ENCODE measurements at regions not wholly inside any gene's neighbourhood (a gene's known extent, or its start where the extent isn't known, plus 50 kb on each side); places are given as distances from the start of the nearest gene placed in this dataset.

DNA sequence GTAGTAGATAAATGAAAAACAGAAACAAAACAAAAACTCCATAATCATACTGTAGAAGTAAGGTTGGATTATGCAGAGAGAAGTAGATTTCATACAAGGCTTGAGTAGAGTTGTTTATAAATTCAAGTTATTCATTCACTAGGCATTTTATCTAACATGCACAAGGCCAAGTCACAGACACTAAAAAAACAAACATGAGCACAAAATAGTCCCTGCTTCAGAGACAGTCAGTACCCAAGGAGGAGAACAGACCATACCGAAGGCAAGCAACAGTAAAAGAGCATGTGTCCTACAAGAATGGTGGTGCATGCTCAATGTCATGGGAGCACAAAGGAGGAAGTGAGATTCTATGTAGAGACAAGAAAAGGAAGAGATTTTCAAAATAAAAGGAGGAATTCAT, 796.5 kb upstream of the LRRC4C start:
- WGBS, 2 donors, result 67 to 70% methylated on average over 1 of the region's 1 CpG
- H3K36me3 ChIP-seq, result no peaks in the 10 kb centered on the region
- H3K27ac ChIP-seq, result no peak overlapping the region
- H3K27me3 ChIP-seq, result no peaks in the 10 kb centered on the region
- no peak overlapping the region for H3K4me3 ChIP-seq
- no peak for DNase-seq
- TF ChIP-seq POLR2A (IDR thresholded peaks at IDR 0.05) (no peak), CTCF (IDR thresholded peaks at IDR 0.05) (no peak)
- H3K9me3 ChIP-seq, result peaks cover 0 to 4% (median 3%) of the 10 kb centered on the region in 3 donors
- no peaks in the 10 kb centered on the region for H3K4me1 ChIP-seq
- intact Hi-C loops (cut with DNase I), result no loop called here

- TF ChIP-seq CTCF (IDR thresholded peaks at IDR 0.05) (no peak), POLR2A (IDR thresholded peaks at IDR 0.05) (no peak)
- H3K4me1 ChIP-seq, result no peaks in the 10 kb centered on the region
- no peaks in the 10 kb centered on the region for H3K27me3 ChIP-seq
- no peak overlapping the region for H3K4me3 ChIP-seq
- DNase-seq, result no peak
- H3K9me3 ChIP-seq, result peaks cover 0 to 4% (median 0%) of the 10 kb centered on the region in 3 donors
- no peak overlapping the region for H3K27ac ChIP-seq
- intact Hi-C loops (cut with DNase I), result no loop called here
- H3K36me3 ChIP-seq, result no peaks in the 10 kb centered on the region
- 35 to 41% methylated on average over 2 of the region's 2 CpGs for WGBS, 2 donors
These were observed 798.1 kb upstream of the LRRC4C start for GRCh38 chr11:42257534-42257933.

DNA sequence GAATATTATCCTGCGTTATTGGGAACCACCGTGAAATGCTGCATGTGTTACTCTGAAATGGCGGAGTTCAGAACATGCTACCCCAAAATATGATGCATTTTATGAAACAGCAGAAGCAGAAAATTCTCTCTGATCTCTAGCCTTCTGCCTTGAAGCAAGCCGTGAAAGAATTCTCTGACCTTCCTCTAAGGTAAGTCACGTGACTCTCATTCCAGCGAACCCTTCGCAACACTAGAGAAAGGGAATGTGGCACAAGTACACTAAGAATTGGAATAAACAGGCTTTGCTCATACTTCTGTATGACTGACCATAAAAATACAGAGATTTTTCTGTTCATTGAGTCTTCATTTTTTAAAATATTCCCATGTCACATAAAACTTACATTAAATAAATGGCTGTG, 805.6 kb upstream of the LRRC4C start:
- no peaks in the 10 kb centered on the region for H3K36me3 ChIP-seq
- no peak for DNase-seq
- no peaks in the 10 kb centered on the region for H3K4me1 ChIP-seq
- no peaks in the 10 kb centered on the region for H3K27me3 ChIP-seq
- WGBS, 2 donors, result 78 to 81% methylated on average over 7 of the region's 7 CpGs
- no peak overlapping the region for H3K27ac ChIP-seq
- no peak overlapping the region for H3K4me3 ChIP-seq
- peaks cover 0 to 1% (median 0%) of the 10 kb centered on the region in 3 donors for H3K9me3 ChIP-seq
- intact Hi-C loops (cut with DNase I), result no loop called here
- TF ChIP-seq CTCF (IDR thresholded peaks at IDR 0.05) (no peak), POLR2A (IDR thresholded peaks at IDR 0.05) (no peak)

- Histone ChIP-seq H3K4me1 (no peaks in the 10 kb centered on the region), H3K27me3 (no peaks in the 10 kb centered on the region), H3K9me3 (peaks cover 0 to 19% (median 0%) of the 10 kb centered on the region in 3 donors), H3K27ac (no peak overlapping the region), H3K4me3 (no peak overlapping the region), H3K36me3 (no peaks in the 10 kb centered on the region)
- no peak for TF ChIP-seq CTCF (IDR thresholded peaks at IDR 0.05)
- no peak for TF ChIP-seq POLR2A (IDR thresholded peaks at IDR 0.05)
- intact Hi-C loops (cut with DNase I), result no loop called here
- WGBS, 2 donors, result 47 to 57% methylated on average over 3 of the region's 3 CpGs
- DNase-seq, result no peak
These were observed 811.9 kb upstream of the LRRC4C start for GRCh38 chr11:42271306-42271705.

DNA sequence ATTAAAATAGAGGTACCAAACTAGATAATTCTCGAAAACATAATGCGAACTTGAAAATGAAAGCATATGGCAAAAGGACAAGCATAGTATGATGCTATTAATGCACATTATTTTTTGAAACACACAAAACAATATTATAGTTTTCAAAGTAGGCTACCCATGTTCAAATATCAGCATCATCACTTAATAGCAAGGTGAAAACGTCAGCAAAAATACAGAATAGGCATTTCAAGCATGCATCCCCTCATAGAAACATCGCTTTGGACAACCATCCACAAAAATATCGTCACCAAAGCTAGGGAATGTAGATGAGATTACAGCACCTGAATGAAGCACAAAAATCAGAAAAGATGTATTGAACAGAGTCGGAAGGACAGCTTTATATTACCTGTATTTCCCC, 814.5 kb upstream of the LRRC4C start:
- intact Hi-C loops (cut with DNase I), result no loop called here
- Histone ChIP-seq H3K4me3 (no peak overlapping the region), H3K36me3 (no peaks in the 10 kb centered on the region), H3K27me3 (no peaks in the 10 kb centered on the region), H3K4me1 (no peaks in the 10 kb centered on the region), H3K27ac (no peak overlapping the region), H3K9me3 (peaks cover 0 to 25% (median 0%) of the 10 kb centered on the region in 3 donors)
- no peak for TF ChIP-seq POLR2A (IDR thresholded peaks at IDR 0.05)
- TF ChIP-seq CTCF (IDR thresholded peaks at IDR 0.05), result no peak
- no peak for DNase-seq
- 72 to 81% methylated on average over 6 of the region's 6 CpGs for WGBS, 2 donors

Data from esophagus squamous epithelium (tissue), 5 donors.